SJCRH30 (cell line): ENCODE measurements at regions not wholly inside any gene's neighbourhood (a gene's known extent, or its start where the extent isn't known, plus 50 kb on each side); places are given as distances from the start of the nearest gene placed in this dataset.

ENCODE experiments used
- DNase-seq, 2 experiments: peaks; one replicate each; pipeline ENCODE4 v3.0.0-alpha.2; 2015 to 2020
- H3K27ac ChIP-seq: fragments of 250-450 bp; sonication (Bioruptor Pico); 2 replicates; pipeline ENCODE4 v1.5.1; 2020; ENCODE audit warnings: mild to moderate bottlenecking, moderate library complexity
- H3K27me3 ChIP-seq: fragments of 250-450 bp; sonication (Bioruptor Pico); 2 replicates; pipeline ENCODE4 v1.5.1; 2020; ENCODE audit warnings: mild to moderate bottlenecking, moderate library complexity
- H3K36me3 ChIP-seq: fragments of 250-450 bp; sonication (Bioruptor Pico); 2 replicates; pipeline ENCODE4 v1.5.1; 2020; ENCODE audit warnings: mild to moderate bottlenecking, moderate library complexity
- H3K4me1 ChIP-seq: fragments of 250-450 bp; sonication (Bioruptor Pico); 2 replicates; pipeline ENCODE4 v1.5.1; 2020; ENCODE audit warnings: mild to moderate bottlenecking, moderate library complexity
- H3K4me3 ChIP-seq: fragments of 250-450 bp; sonication (Bioruptor Pico); 2 replicates; pipeline ENCODE4 v1.5.1; 2020; ENCODE audit warnings: mild to moderate bottlenecking, moderate library complexity
- H3K9me3 ChIP-seq: fragments of 250-450 bp; sonication (Bioruptor Pico); replicated peaks from 2 replicates; pipeline ENCODE4 v1.5.1; 2020; ENCODE audit warnings: mild to moderate bottlenecking, moderate library complexity

GRCh38 chr4:63315651-63316050 lies 1093.6 kb downstream of the TECRL start:
- no peaks in the 10 kb centered on the region for H3K36me3 ChIP-seq
- no peaks in the 10 kb centered on the region for H3K9me3 ChIP-seq
- H3K27me3 ChIP-seq: no peaks in the 10 kb centered on the region
- H3K27ac ChIP-seq: no peak overlapping the region
- no peaks in the 10 kb centered on the region for H3K4me1 ChIP-seq
- no peak overlapping the region for H3K4me3 ChIP-seq
- DNase-seq: no peak

- no peak overlapping the region for H3K27ac ChIP-seq
Observed at GRCh38 chr4:63308697-63309096, 1100.6 kb downstream of the TECRL start.

GRCh38 chr4:63302792-63303191 lies 1106.5 kb downstream of the TECRL start:
- no peaks in the 10 kb centered on the region for H3K36me3 ChIP-seq

More at GRCh38 chr4:63308697-63309096, 1100.6 kb downstream of the TECRL start:
- H3K27me3 ChIP-seq: no peaks in the 10 kb centered on the region
- H3K4me3 ChIP-seq: no peak overlapping the region
- no peaks in the 10 kb centered on the region for H3K36me3 ChIP-seq
- H3K4me1 ChIP-seq: peaks cover 8% of the 10 kb centered on the region; the same call in 1 of the 2 replicates
- H3K9me3 ChIP-seq: no peaks in the 10 kb centered on the region
- no peak for DNase-seq

GRCh38 chr4:63302078-63302477 lies 1107.2 kb downstream of the TECRL start:
- Histone ChIP-seq H3K4me1 (peaks cover 8% of the 10 kb centered on the region; the same call in 1 of the 2 replicates), H3K9me3 (no peaks in the 10 kb centered on the region), H3K36me3 (no peaks in the 10 kb centered on the region), H3K4me3 (no peak overlapping the region), H3K27ac (no peak overlapping the region), H3K27me3 (no peaks in the 10 kb centered on the region)
- DNase-seq: no peak

More at GRCh38 chr4:63302792-63303191, 1106.5 kb downstream of the TECRL start:
- Histone ChIP-seq H3K4me3 (no peak overlapping the region), H3K9me3 (no peaks in the 10 kb centered on the region), H3K27me3 (no peaks in the 10 kb centered on the region), H3K4me1 (peaks cover 8% of the 10 kb centered on the region; the same call in 1 of the 2 replicates), H3K27ac (no peak overlapping the region)
- DNase-seq: no peak

GRCh38 chr4:63296773-63297172 lies 1112.5 kb downstream of the TECRL start:
- peak in 1 of 2 experiments; percentile 32 for DNase-seq
- H3K36me3 ChIP-seq: no peaks in the 10 kb centered on the region

GRCh38 chr4:63275491-63275890 lies 1133.8 kb downstream of the TECRL start:
- H3K27ac ChIP-seq: no peak overlapping the region
- H3K36me3 ChIP-seq: no peaks in the 10 kb centered on the region; the same call in 1 of the 2 replicates
- DNase-seq: no peak
- H3K27me3 ChIP-seq: no peaks in the 10 kb centered on the region
- H3K4me3 ChIP-seq: no peak overlapping the region
- no peaks in the 10 kb centered on the region for H3K4me1 ChIP-seq
- H3K9me3 ChIP-seq: no peaks in the 10 kb centered on the region

More at GRCh38 chr4:63296773-63297172, 1112.5 kb downstream of the TECRL start:
- no peak overlapping the region for H3K4me3 ChIP-seq
- H3K4me1 ChIP-seq: no peaks in the 10 kb centered on the region
- H3K27me3 ChIP-seq: no peaks in the 10 kb centered on the region
- no peaks in the 10 kb centered on the region for H3K9me3 ChIP-seq
- H3K27ac ChIP-seq: no peak overlapping the region

GRCh38 chr4:63269156-63269555 lies 1140.1 kb downstream of the TECRL start:
- H3K4me1 ChIP-seq: no peaks in the 10 kb centered on the region
- no peaks in the 10 kb centered on the region for H3K9me3 ChIP-seq
- H3K36me3 ChIP-seq: no peaks in the 10 kb centered on the region; the same call in 1 of the 2 replicates
- no peak for DNase-seq
- H3K27me3 ChIP-seq: no peaks in the 10 kb centered on the region
- H3K4me3 ChIP-seq: no peak overlapping the region
- no peak overlapping the region for H3K27ac ChIP-seq

- Histone ChIP-seq H3K27ac (no peak overlapping the region), H3K36me3 (no peaks in the 10 kb centered on the region), H3K27me3 (no peaks in the 10 kb centered on the region), H3K4me3 (no peak overlapping the region), H3K4me1 (no peaks in the 10 kb centered on the region), H3K9me3 (no peaks in the 10 kb centered on the region)
- DNase-seq: no peak
Observed at GRCh38 chr4:63233671-63234070, 1175.6 kb downstream of the TECRL start.

GRCh38 chr4:63232058-63232457 lies 1177.2 kb downstream of the TECRL start:
- H3K9me3 ChIP-seq: no peaks in the 10 kb centered on the region
- no peak overlapping the region for H3K4me3 ChIP-seq
- H3K4me1 ChIP-seq: no peaks in the 10 kb centered on the region
- H3K36me3 ChIP-seq: no peaks in the 10 kb centered on the region
- DNase-seq: no peak
- no peaks in the 10 kb centered on the region for H3K27me3 ChIP-seq
- H3K27ac ChIP-seq: no peak overlapping the region

GRCh38 chr4:63226229-63226628 lies 1183.0 kb downstream of the TECRL start:
- H3K4me3 ChIP-seq: no peak overlapping the region
- no peaks in the 10 kb centered on the region for H3K36me3 ChIP-seq
- no peak for DNase-seq
- H3K27ac ChIP-seq: no peak overlapping the region
- H3K4me1 ChIP-seq: no peaks in the 10 kb centered on the region
- no peaks in the 10 kb centered on the region for H3K27me3 ChIP-seq
- H3K9me3 ChIP-seq: no peaks in the 10 kb centered on the region

- H3K4me1 ChIP-seq: no peaks in the 10 kb centered on the region
- no peak overlapping the region for H3K4me3 ChIP-seq
- H3K27me3 ChIP-seq: no peaks in the 10 kb centered on the region
- no peak overlapping the region for H3K27ac ChIP-seq
- H3K36me3 ChIP-seq: no peaks in the 10 kb centered on the region
- no peaks in the 10 kb centered on the region for H3K9me3 ChIP-seq
- no peak for DNase-seq
Observed at GRCh38 chr4:63222466-63222865, 1186.8 kb downstream of the TECRL start.

- no peaks in the 10 kb centered on the region for H3K9me3 ChIP-seq
- no peaks in the 10 kb centered on the region for H3K27me3 ChIP-seq
- DNase-seq: no peak
- H3K27ac ChIP-seq: no peak overlapping the region
- H3K36me3 ChIP-seq: no peaks in the 10 kb centered on the region
- no peak overlapping the region for H3K4me3 ChIP-seq
- H3K4me1 ChIP-seq: no peaks in the 10 kb centered on the region
Observed at GRCh38 chr4:63221477-63221876, 1187.8 kb downstream of the TECRL start.

GRCh38 chr4:63218856-63219255 lies 1190.4 kb downstream of the TECRL start:
- no peak overlapping the region for H3K4me3 ChIP-seq
- H3K4me1 ChIP-seq: no peaks in the 10 kb centered on the region
- H3K36me3 ChIP-seq: no peaks in the 10 kb centered on the region
- H3K9me3 ChIP-seq: no peaks in the 10 kb centered on the region
- H3K27ac ChIP-seq: no peak overlapping the region
- no peaks in the 10 kb centered on the region for H3K27me3 ChIP-seq
- no peak for DNase-seq

- Histone ChIP-seq H3K9me3 (no peaks in the 10 kb centered on the region), H3K4me3 (no peak overlapping the region), H3K4me1 (no peaks in the 10 kb centered on the region), H3K27ac (no peak overlapping the region), H3K27me3 (no peaks in the 10 kb centered on the region), H3K36me3 (no peaks in the 10 kb centered on the region)
- DNase-seq: no peak
Observed at GRCh38 chr4:63214076-63214475, 1195.2 kb downstream of the TECRL start.

- Histone ChIP-seq H3K4me3 (no peak overlapping the region), H3K27ac (no peak overlapping the region), H3K27me3 (no peaks in the 10 kb centered on the region), H3K9me3 (no peaks in the 10 kb centered on the region), H3K36me3 (no peaks in the 10 kb centered on the region), H3K4me1 (no peaks in the 10 kb centered on the region)
- DNase-seq: no peak
Observed at GRCh38 chr4:63211776-63212479, 1197.3 kb downstream of the TECRL start.

- Histone ChIP-seq H3K9me3 (no peaks in the 10 kb centered on the region), H3K4me3 (no peak overlapping the region), H3K27me3 (no peaks in the 10 kb centered on the region), H3K36me3 (no peaks in the 10 kb centered on the region), H3K4me1 (no peaks in the 10 kb centered on the region), H3K27ac (no peak overlapping the region)
- DNase-seq: no peak
Observed at GRCh38 chr4:63211375-63211774, 1197.9 kb downstream of the TECRL start.
